ENCODE measurements at regions not wholly inside any gene's neighbourhood (a gene's known extent, or its start where the extent isn't known, plus 50 kb on each side); places are given as distances from the start of the nearest gene placed in this dataset.

DNA sequence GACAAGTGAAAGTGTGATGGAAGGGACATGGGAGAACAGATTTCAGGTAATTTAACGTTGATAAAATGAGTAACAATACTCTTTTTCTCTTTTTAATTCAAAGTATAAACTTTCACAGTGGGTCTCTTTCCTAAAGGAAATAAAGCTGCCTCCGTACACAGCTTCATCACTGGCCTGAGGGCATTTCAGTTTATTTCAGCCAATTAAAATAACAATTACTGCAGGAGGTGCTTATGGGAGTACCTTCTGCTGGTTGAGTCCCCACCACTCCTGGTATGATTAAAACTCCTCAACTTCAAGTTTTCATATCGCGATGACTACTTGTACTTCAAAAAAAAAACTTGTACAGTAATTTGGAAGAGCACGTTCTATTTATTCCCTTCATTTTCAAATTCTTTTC lies 1845.9 kb downstream of the MAT2B start:
- DNase-seq (ENCODE audit: low read depth) = no peak
- no peak overlapping the region for H3K4me3 ChIP-seq (ENCODE audit: low read length)
- TF ChIP-seq CTCF (IDR thresholded peaks at IDR 0.05; ENCODE audit: insufficient read depth, low read depth, low read length, missing control alignments) = no peak

GRCh38 chr5:165360366-165360765 lies 1854.9 kb downstream of the MAT2B start:
- no peak overlapping the region for H3K4me3 ChIP-seq (ENCODE audit: low read length)
- DNase-seq (ENCODE audit: low read depth) = no peak
- no peak for TF ChIP-seq CTCF (IDR thresholded peaks at IDR 0.05; ENCODE audit: insufficient read depth, low read depth, low read length, missing control alignments)

- no peak for TF ChIP-seq CTCF (IDR thresholded peaks at IDR 0.05; ENCODE audit: insufficient read depth, low read depth, low read length, missing control alignments)
- H3K4me3 ChIP-seq (ENCODE audit: low read length) = no peak overlapping the region
These were observed 1855.5 kb downstream of the MAT2B start for GRCh38 chr5:165360784-165361542.

DNA sequence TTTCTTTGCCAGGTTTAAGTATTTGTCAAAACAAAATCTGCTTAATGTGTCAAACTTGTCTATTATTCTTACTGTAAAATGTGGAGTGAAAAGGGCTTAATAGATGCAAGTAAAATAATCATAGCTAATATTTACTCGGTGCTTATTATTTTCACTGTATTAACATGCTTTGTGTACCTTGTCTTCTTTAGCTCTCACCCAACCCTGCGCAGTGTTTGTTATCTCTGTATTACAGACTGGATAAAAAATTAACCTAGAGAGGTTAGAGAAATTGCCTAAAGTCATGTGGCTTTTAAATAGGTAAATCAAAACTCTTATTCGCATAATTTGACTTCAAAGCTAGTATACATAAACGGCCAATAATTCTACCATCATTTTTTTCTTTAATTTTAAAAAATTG lies 1864.8 kb downstream of the MAT2B start:
- no peak overlapping the region for H3K4me3 ChIP-seq (ENCODE audit: low read length)
- no peak for DNase-seq (ENCODE audit: low read depth)
- TF ChIP-seq CTCF (IDR thresholded peaks at IDR 0.05; ENCODE audit: insufficient read depth, low read depth, low read length, missing control alignments) = no peak

More at GRCh38 chr5:165360784-165361542, 1855.5 kb downstream of the MAT2B start:
- no peak for DNase-seq (ENCODE audit: low read depth)

GRCh38 chr5:165370794-165371193 lies 1865.4 kb downstream of the MAT2B start:
- H3K4me3 ChIP-seq (ENCODE audit: low read length) = no peak overlapping the region
- peak; percentile 8 for DNase-seq (ENCODE audit: low read depth)
- TF ChIP-seq CTCF (IDR thresholded peaks at IDR 0.05; ENCODE audit: insufficient read depth, low read depth, low read length, missing control alignments) = no peak

- DNase-seq (ENCODE audit: low read depth) = no peak
- no peak for TF ChIP-seq CTCF (IDR thresholded peaks at IDR 0.05; ENCODE audit: insufficient read depth, low read depth, low read length, missing control alignments)
- H3K4me3 ChIP-seq (ENCODE audit: low read length) = no peak overlapping the region
These were observed 1869.8 kb downstream of the MAT2B start for GRCh38 chr5:165375201-165375600.

DNA sequence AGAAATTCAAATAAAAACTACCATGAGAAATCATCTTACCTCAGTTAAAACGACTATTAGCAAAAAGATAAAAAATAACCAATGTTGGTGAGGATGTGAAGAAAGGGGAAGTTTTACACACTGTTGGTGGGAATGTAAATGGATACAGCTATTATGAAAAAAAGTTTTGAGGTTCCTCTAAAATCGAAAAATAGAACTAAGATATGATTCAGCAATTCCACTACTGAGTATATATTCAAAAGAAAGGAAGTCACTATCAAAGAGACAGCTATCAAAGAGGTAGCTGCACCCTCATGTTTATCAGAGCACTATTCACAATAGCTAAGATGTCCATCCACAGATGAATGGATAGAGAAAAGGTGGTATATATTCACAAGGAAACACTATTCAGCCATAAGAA lies 1888.4 kb downstream of the MAT2B start:
- no peak for TF ChIP-seq CTCF (IDR thresholded peaks at IDR 0.05; ENCODE audit: insufficient read depth, low read depth, low read length, missing control alignments)
- no peak for DNase-seq (ENCODE audit: low read depth)
- H3K4me3 ChIP-seq (ENCODE audit: low read length) = no peak overlapping the region
